ENCODE measurements at regions not wholly inside any gene's neighbourhood (a gene's known extent, or its start where the extent isn't known, plus 50 kb on each side); places are given as distances from the start of the nearest gene placed in this dataset.
"Not testable (repeated sequence)": the region's sequence is repeated elsewhere in the genome, so short reads cannot be mapped to it uniquely, and the experiment has no call there.

DNA sequence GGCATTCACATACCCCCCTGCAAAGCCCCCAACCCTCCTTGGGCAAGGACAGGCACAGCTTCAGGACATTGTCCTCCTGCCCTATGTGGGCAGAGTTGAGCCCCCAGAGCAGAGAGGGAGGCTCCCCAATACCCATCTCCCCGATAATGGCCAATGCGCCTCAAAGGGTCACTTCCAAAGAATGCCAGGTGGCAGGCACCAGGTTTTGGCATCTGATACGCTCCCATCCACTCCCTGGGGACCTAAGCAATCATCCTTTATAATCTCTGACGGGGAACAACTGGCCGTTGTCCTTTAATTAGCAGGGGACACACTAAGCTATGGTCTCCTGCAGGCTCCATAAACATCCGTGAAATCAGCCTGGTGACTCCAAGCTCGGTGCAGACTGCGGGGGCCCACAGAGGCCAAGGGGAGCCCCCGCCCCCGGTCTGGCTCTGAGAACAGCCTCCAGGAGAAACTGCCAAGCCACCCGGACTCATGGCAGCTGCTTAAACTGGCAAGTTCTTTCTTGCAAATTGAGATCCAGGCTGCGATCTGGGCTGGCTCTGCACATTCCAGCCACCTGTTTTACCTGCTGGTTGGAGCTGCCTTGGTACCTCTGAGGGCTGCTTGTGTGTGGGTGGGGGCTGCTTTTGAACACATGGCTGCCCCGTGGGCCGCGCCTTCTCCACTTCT, 123.2 kb upstream of the SULF2 start:
- TF ChIP-seq SP1 (IDR thresholded peaks at IDR 0.05); ELF4 (IDR thresholded peaks at IDR 0.05); SUZ12 (IDR thresholded peaks at IDR 0.05); BHLHE40 (IDR thresholded peaks at IDR 0.05; ENCODE audit: borderline replicate concordance); NFRKB (IDR thresholded peaks at IDR 0.05); FOXK2 (IDR thresholded peaks at IDR 0.05); FOXA1 (IDR thresholded peaks at IDR 0.05); ARNT (IDR thresholded peaks at IDR 0.05); CTBP1 (IDR thresholded peaks at IDR 0.05; ENCODE audit: borderline replicate concordance): not testable (repeated sequence)
- TF ChIP-seq, protein P1, sequence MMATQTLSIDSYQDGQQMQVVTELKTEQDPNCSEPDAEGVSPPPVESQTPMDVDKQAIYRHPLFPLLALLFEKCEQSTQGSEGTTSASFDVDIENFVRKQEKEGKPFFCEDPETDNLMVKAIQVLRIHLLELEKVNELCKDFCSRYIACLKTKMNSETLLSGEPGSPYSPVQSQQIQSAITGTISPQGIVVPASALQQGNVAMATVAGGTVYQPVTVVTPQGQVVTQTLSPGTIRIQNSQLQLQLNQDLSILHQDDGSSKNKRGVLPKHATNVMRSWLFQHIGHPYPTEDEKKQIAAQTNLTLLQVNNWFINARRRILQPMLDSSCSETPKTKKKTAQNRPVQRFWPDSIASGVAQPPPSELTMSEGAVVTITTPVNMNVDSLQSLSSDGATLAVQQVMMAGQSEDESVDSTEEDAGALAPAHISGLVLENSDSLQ (IDR thresholded peaks at IDR 0.05), result not testable (repeated sequence)

All from HEK293T (cell line).